T-cell (primary cell): ENCODE measurements at regions not wholly inside any gene's neighbourhood (a gene's known extent, or its start where the extent isn't known, plus 50 kb on each side); places are given as distances from the start of the nearest gene placed in this dataset.

ENCODE experiments used
- ATAC-seq, 4 experiments: fragments of 200-7000 bp in 3 of 4; fragments of 150-1000 bp in 1 of 4; cut with Tn5 transposase; replicated peaks in 1 of 4; 1 replicate in 3 of 4; 2 replicates in 1 of 4; pipeline ENCODE4 v1.10.0; 2021; ENCODE audit warnings: moderate library complexity in 3 of 4, mild to moderate bottlenecking in 2 of 4, moderate number of reproducible peaks in 1 of 4
- CTCF ChIA-PET, 2 donors: fragments of 300-600 bp; sonication (Branson Sonifier 250); formaldehyde crosslinking; loops; one replicate each; lab custom pipeline; 2022; ENCODE audit warnings: antibody characterized with exemption in 2 of 2; lab: Charles Lee
- POLR2A ChIA-PET, 2 donors: fragments of 300-600 bp; sonication (Branson Sonifier 250); formaldehyde crosslinking; loops; one replicate each; lab custom pipeline; 2022; ENCODE audit warnings: antibody characterized with exemption in 2 of 2; lab: Charles Lee
- DNase-seq, 35 experiments: peaks; one replicate each; pipeline versions ENCODE4 v3.0.0 to v3.0.0-alpha.2; 2013 to 2023
- H3K27ac ChIP-seq: one replicate; pipeline ENCODE4 v1.5.1; 2013; ENCODE audit warnings: low read length
- H3K27me3 ChIP-seq, 2 experiments: replicated peaks in 1 of 2; 1 replicate in 1 of 2; 2 replicates in 1 of 2; pipeline versions ENCODE4 v1.6.1 to v1.7.0; 2013; ENCODE audit warnings: low read length in 1 of 2, mixed read lengths in 1 of 2; ENCODE audit not compliant: control insufficient read depth in 2 of 2, insufficient read depth in 2 of 2; ENCODE audit errors: extremely low read depth in 1 of 2
- H3K36me3 ChIP-seq, 2 donors: 1 replicate in 1 of 2; 2 replicates in 1 of 2; pipeline versions ENCODE4 v1.6.1 to v1.7.0; 2013; ENCODE audit warnings: low read length in 1 of 2; ENCODE audit not compliant: control insufficient read depth in 2 of 2, insufficient read depth in 1 of 2; ENCODE audit errors: extremely low read depth in 1 of 2
- H3K4me1 ChIP-seq, 2 experiments: 1 replicate in 1 of 2; 2 replicates in 1 of 2; pipeline versions ENCODE4 v1.6.1 to v1.7.0; 2013; ENCODE audit warnings: low read length in 2 of 2, mixed read lengths in 1 of 2; ENCODE audit not compliant: insufficient read depth in 2 of 2, control insufficient read depth in 1 of 2; ENCODE audit errors: extremely low read depth in 1 of 2
- H3K4me3 ChIP-seq, 2 donors: 1 replicate in 1 of 2; 2 replicates in 1 of 2; pipeline versions ENCODE4 v1.5.1 to v1.7.0; 2013; ENCODE audit warnings: mild to moderate bottlenecking in 2 of 2, low read length in 1 of 2, moderate library complexity in 1 of 2; ENCODE audit not compliant: control insufficient read depth in 1 of 2; ENCODE audit errors: extremely low read depth in 1 of 2
- H3K9me3 ChIP-seq: 2 replicates; pipeline ENCODE4 v1.7.0; 2013
- H3K27ac Mint-ChIP-seq, 2 donors: one replicate each; pipeline ENCODE4 v1.8.0; 2020 to 2021; ENCODE audit warnings: mild to moderate bottlenecking in 2 of 2, mixed read lengths in 2 of 2
- H3K27me3 Mint-ChIP-seq, 2 donors: one replicate each; pipeline ENCODE4 v1.8.0; 2021 to 2022; ENCODE audit warnings: mixed read lengths in 2 of 2
- H3K36me3 Mint-ChIP-seq: one replicate; pipeline ENCODE4 v1.8.0; 2021; ENCODE audit warnings: mixed read lengths
- H3K4me1 Mint-ChIP-seq, 3 donors: one replicate each; pipeline ENCODE4 v1.8.0; 2020 to 2022; ENCODE audit warnings: mixed read lengths in 3 of 3, mild to moderate bottlenecking in 1 of 3
- H3K4me3 Mint-ChIP-seq, 3 donors: one replicate each; pipeline ENCODE4 v1.8.0; 2020 to 2022; ENCODE audit warnings: mild to moderate bottlenecking in 3 of 3, mixed read lengths in 3 of 3, moderate library complexity in 3 of 3
- H3K9me3 Mint-ChIP-seq, 3 donors: one replicate each; pipeline ENCODE4 v1.8.0; 2020 to 2022; ENCODE audit warnings: mixed read lengths in 3 of 3
- WGBS: methylation state at CpG from one replicate; pipeline ENCODE4 v1.1.5; 2013; ENCODE audit warnings: missing lambda C conversion rate; ENCODE audit not compliant: insufficient coverage; 5-methylcytosine and 5-hydroxymethylcytosine counted together

- Mint-ChIP-seq H3K36me3 (no peaks in the 10 kb centered on the region), H3K4me3 (no peak overlapping the region), H3K9me3 (peaks cover 0 to 5% (median 0%) of the 10 kb centered on the region in 3 donors), H3K27ac (no peak overlapping the region), H3K27me3 (no peaks in the 10 kb centered on the region), H3K4me1 (no peaks in the 10 kb centered on the region)
- no peaks in the 10 kb centered on the region for H3K9me3 ChIP-seq
- no peak overlapping the region for H3K4me3 ChIP-seq
- H3K27me3 ChIP-seq, result peaks cover 0 to 4% of the 10 kb centered on the region in 2 experiments
- H3K36me3 ChIP-seq, result no peaks in the 10 kb centered on the region
- ChIA-PET CTCF (no interaction called here), POLR2A (no interaction called here)
- H3K27ac ChIP-seq, result no peak overlapping the region
- ATAC-seq (no peak), DNase-seq (no peak)
- H3K4me1 ChIP-seq, result no peaks in the 10 kb centered on the region
- 94% methylated on average over 6 of the region's 10 CpGs for WGBS
Measured at GRCh38 chr2:14756981-14757657, 124.6 kb downstream of the LRATD1 start.

- Mint-ChIP-seq H3K36me3 (no peaks in the 10 kb centered on the region), H3K4me3 (no peak overlapping the region), H3K27ac (no peak overlapping the region), H3K9me3 (peaks cover 0 to 9% (median 0%) of the 10 kb centered on the region in 3 donors), H3K27me3 (no peaks in the 10 kb centered on the region), H3K4me1 (no peaks in the 10 kb centered on the region)
- ATAC-seq (no peak), DNase-seq (no peak)
- H3K36me3 ChIP-seq, result no peaks in the 10 kb centered on the region
- peaks cover 0 to 4% of the 10 kb centered on the region in 2 experiments for H3K27me3 ChIP-seq
- no peak overlapping the region for H3K4me3 ChIP-seq
- CTCF ChIA-PET, result no interaction called here
- no peaks in the 10 kb centered on the region for H3K4me1 ChIP-seq
- H3K9me3 ChIP-seq, result no peaks in the 10 kb centered on the region
- no peak overlapping the region for H3K27ac ChIP-seq
- POLR2A ChIA-PET, result no interaction called here
- WGBS, result 80% methylated on average over 1 of the region's 5 CpGs
Measured at GRCh38 chr2:14759082-14759481, 126.6 kb downstream of the LRATD1 start.

- peaks cover 0 to 7% (median 2%) of the 10 kb centered on the region in 3 donors for H3K9me3 Mint-ChIP-seq
- H3K9me3 ChIP-seq, result no peaks in the 10 kb centered on the region
- H3K27me3 Mint-ChIP-seq, result no peaks in the 10 kb centered on the region
- H3K27ac ChIP-seq, result no peak overlapping the region
- ChIA-PET CTCF (no interaction called here), POLR2A (no interaction called here)
- no peaks in the 10 kb centered on the region for H3K36me3 ChIP-seq
- no peak overlapping the region for H3K27ac Mint-ChIP-seq
- H3K4me3 Mint-ChIP-seq, result no peak overlapping the region
- H3K4me1 ChIP-seq, result no peaks in the 10 kb centered on the region
- H3K27me3 ChIP-seq, result peaks cover 0 to 4% of the 10 kb centered on the region in 2 experiments
- DNase-seq (no peak), ATAC-seq (no peak)
- no peak overlapping the region for H3K4me3 ChIP-seq
- H3K4me1 Mint-ChIP-seq, result no peaks in the 10 kb centered on the region
- H3K36me3 Mint-ChIP-seq, result no peaks in the 10 kb centered on the region
- 100% methylated on average over 1 of the region's 9 CpGs for WGBS
Measured at GRCh38 chr2:14760169-14760568, 127.7 kb downstream of the LRATD1 start.

- no peak for DNase-seq
- no peaks in the 10 kb centered on the region for H3K4me1 Mint-ChIP-seq
- CTCF ChIA-PET, result no interaction called here
Measured at GRCh38 chr2:14761118-14761517, 128.6 kb downstream of the LRATD1 start.

GRCh38 chr2:14773696-14774095, 141.2 kb downstream of the LRATD1 start:
- DNase-seq, result no peak
- Mint-ChIP-seq H3K4me3 (no peak overlapping the region), H3K27me3 (peaks cover 0 to 8% of the 10 kb centered on the region in 2 donors), H3K4me1 (no peaks in the 10 kb centered on the region), H3K9me3 (peaks cover 0 to 11% (median 0%) of the 10 kb centered on the region in 3 donors), H3K36me3 (no peaks in the 10 kb centered on the region), H3K27ac (no peak overlapping the region)
- ChIA-PET CTCF (no interaction called here), POLR2A (no interaction called here)
- H3K27me3 ChIP-seq, result no peaks in the 10 kb centered on the region
- no peak overlapping the region for H3K4me3 ChIP-seq
- no peaks in the 10 kb centered on the region for H3K4me1 ChIP-seq
- ATAC-seq, result no peak
- no peaks in the 10 kb centered on the region for H3K36me3 ChIP-seq
- WGBS, result no CpG with 5 or more reads among the region's 2 CpGs
- no peaks in the 10 kb centered on the region for H3K9me3 ChIP-seq
- no peak overlapping the region for H3K27ac ChIP-seq

More at GRCh38 chr2:14761118-14761517, 128.6 kb downstream of the LRATD1 start:
- H3K9me3 Mint-ChIP-seq, result peaks cover 0 to 7% (median 2%) of the 10 kb centered on the region in 3 donors
- no peak overlapping the region for H3K4me3 ChIP-seq
- H3K27ac Mint-ChIP-seq, result no peak overlapping the region
- H3K27me3 Mint-ChIP-seq, result no peaks in the 10 kb centered on the region
- H3K36me3 Mint-ChIP-seq, result no peaks in the 10 kb centered on the region
- POLR2A ChIA-PET, result no interaction called here
- no peak for ATAC-seq
- H3K27ac ChIP-seq, result no peak overlapping the region
- WGBS, result 87% methylated on average over 10 of the region's 11 CpGs
- no peaks in the 10 kb centered on the region for H3K4me1 ChIP-seq
- H3K4me3 Mint-ChIP-seq, result no peak overlapping the region
- H3K9me3 ChIP-seq, result no peaks in the 10 kb centered on the region
- peaks cover 0 to 4% of the 10 kb centered on the region in 2 experiments for H3K27me3 ChIP-seq
- H3K36me3 ChIP-seq, result no peaks in the 10 kb centered on the region

GRCh38 chr2:14774436-14774968, 142.0 kb downstream of the LRATD1 start:
- Histone ChIP-seq H3K36me3 (no peaks in the 10 kb centered on the region), H3K9me3 (no peaks in the 10 kb centered on the region), H3K27me3 (no peaks in the 10 kb centered on the region), H3K27ac (no peak overlapping the region), H3K4me1 (no peaks in the 10 kb centered on the region), H3K4me3 (no peak overlapping the region)
- peaks cover 0 to 14% (median 0%) of the 10 kb centered on the region in 3 donors for H3K9me3 Mint-ChIP-seq
- no peak for DNase-seq
- H3K27me3 Mint-ChIP-seq, result peaks cover 0 to 8% of the 10 kb centered on the region in 2 donors
- no peaks in the 10 kb centered on the region for H3K36me3 Mint-ChIP-seq
- H3K4me3 Mint-ChIP-seq, result no peak overlapping the region
- H3K27ac Mint-ChIP-seq, result no peak overlapping the region
- POLR2A ChIA-PET, result no interaction called here
- WGBS, result 73% methylated on average over 4 of the region's 5 CpGs
- H3K4me1 Mint-ChIP-seq, result no peaks in the 10 kb centered on the region
- CTCF ChIA-PET, result no interaction called here
- ATAC-seq, result no peak
